Ascending aorta (tissue), 2 donors: ENCODE measurements at regions not wholly inside any gene's neighbourhood (a gene's known extent, or its start where the extent isn't known, plus 50 kb on each side); places are given as distances from the start of the nearest gene placed in this dataset.

Source experiments
- DNase-seq, 2 donors: peaks; one replicate each; pipeline ENCODE4 v3.0.0-alpha.2; 2019; ENCODE audit warnings: low spot score in 2 of 2
- H3K27ac ChIP-seq, 2 donors: fragments of 200-600 bp; sonication (generic); one replicate each; pipeline ENCODE4 v1.5.1; 2016 to 2017; ENCODE audit warnings: mild to moderate bottlenecking in 1 of 2
- H3K27me3 ChIP-seq: fragments of 200-600 bp; sonication (generic); one replicate; pipeline ENCODE4 v1.5.1; 2017
- H3K36me3 ChIP-seq, 2 donors: fragments of 200-600 bp; sonication (generic); one replicate each; pipeline ENCODE4 v1.5.1; 2016
- H3K4me1 ChIP-seq, 2 donors: fragments of 200-600 bp; sonication (generic); one replicate each; pipeline ENCODE4 v1.5.1; 2016 to 2017; ENCODE audit warnings: mild to moderate bottlenecking in 1 of 2
- H3K4me3 ChIP-seq, 2 donors: fragments of 200-600 bp; sonication (generic); one replicate each; pipeline ENCODE4 v1.5.1; 2016 to 2017; ENCODE audit warnings: mild to moderate bottlenecking in 1 of 2
- H3K9me3 ChIP-seq, 2 donors: fragments of 200-600 bp; sonication (generic); one replicate each; pipeline ENCODE4 v1.5.1; 2016
- intact Hi-C: fragments of 100-400 bp; cut with DNase I; formaldehyde crosslinking; loops from one replicate; pipeline ENCODE4 v1.15.1; 2023
- TF ChIP-seq, protein P1 (sequence below), 3 experiments: fragments of 200-600 bp in 2 of 3; fragments of 450-650 bp in 1 of 3; sonication (generic) in 2 of 3; IDR thresholded peaks; one replicate each; pipeline ENCODE4 v1.5.1; 2016 to 2019; ENCODE audit warnings: antibody characterized with exemption in 3 of 3, mild to moderate bottlenecking in 1 of 3, moderate library complexity in 1 of 3

DNA sequence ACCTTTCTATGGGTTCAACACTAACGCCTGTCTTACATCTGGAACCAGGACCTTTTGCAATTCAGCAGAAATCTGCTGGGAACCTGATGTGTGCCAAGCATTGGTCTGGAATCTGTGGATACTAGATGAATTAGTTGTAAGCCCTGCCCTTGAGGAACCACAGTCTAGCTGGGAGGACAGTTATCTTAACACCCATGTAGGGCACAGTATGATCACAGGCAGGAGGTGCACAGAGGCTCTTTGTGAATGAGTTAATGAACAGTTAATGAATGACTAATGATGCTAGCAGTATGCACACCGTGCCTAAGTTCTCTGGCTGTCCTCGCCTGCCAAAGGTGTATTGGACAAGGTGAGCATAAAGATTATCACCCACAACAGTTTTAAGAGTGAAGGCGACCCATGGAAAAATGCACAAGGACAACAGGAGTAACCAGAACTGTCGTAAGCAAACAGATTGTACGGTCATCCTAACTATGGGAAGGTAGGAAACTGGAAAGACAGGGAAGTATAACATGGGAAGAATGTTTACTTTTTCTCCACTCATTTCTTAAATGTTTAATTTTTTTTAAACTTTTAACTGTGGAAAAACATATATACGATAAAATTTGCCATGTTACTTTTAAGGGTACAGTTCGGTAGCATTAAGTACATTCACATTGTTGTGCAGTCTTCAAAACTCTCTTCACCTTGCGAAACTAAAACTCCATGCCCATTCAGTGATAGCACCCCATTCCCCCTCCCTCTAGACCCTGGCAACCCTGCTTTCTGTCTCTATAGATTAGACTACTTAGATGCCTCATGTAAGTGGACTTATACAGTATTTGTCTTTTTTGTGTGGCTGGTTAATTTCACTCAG, 139.9 kb downstream of the CXCL12 start:
- DNase-seq: no peak
- TF ChIP-seq, protein P1, sequence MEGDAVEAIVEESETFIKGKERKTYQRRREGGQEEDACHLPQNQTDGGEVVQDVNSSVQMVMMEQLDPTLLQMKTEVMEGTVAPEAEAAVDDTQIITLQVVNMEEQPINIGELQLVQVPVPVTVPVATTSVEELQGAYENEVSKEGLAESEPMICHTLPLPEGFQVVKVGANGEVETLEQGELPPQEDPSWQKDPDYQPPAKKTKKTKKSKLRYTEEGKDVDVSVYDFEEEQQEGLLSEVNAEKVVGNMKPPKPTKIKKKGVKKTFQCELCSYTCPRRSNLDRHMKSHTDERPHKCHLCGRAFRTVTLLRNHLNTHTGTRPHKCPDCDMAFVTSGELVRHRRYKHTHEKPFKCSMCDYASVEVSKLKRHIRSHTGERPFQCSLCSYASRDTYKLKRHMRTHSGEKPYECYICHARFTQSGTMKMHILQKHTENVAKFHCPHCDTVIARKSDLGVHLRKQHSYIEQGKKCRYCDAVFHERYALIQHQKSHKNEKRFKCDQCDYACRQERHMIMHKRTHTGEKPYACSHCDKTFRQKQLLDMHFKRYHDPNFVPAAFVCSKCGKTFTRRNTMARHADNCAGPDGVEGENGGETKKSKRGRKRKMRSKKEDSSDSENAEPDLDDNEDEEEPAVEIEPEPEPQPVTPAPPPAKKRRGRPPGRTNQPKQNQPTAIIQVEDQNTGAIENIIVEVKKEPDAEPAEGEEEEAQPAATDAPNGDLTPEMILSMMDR (IDR thresholded peaks at IDR 0.05): no peak
- H3K36me3 ChIP-seq: no peaks in the 10 kb centered on the region
- H3K4me1 ChIP-seq: no peaks in the 10 kb centered on the region
- intact Hi-C loops: no loop called here
- H3K9me3 ChIP-seq: no peaks in the 10 kb centered on the region
- no peak overlapping the region for H3K4me3 ChIP-seq
- no peak overlapping the region for H3K27ac ChIP-seq
- no peaks in the 10 kb centered on the region for H3K27me3 ChIP-seq

DNA sequence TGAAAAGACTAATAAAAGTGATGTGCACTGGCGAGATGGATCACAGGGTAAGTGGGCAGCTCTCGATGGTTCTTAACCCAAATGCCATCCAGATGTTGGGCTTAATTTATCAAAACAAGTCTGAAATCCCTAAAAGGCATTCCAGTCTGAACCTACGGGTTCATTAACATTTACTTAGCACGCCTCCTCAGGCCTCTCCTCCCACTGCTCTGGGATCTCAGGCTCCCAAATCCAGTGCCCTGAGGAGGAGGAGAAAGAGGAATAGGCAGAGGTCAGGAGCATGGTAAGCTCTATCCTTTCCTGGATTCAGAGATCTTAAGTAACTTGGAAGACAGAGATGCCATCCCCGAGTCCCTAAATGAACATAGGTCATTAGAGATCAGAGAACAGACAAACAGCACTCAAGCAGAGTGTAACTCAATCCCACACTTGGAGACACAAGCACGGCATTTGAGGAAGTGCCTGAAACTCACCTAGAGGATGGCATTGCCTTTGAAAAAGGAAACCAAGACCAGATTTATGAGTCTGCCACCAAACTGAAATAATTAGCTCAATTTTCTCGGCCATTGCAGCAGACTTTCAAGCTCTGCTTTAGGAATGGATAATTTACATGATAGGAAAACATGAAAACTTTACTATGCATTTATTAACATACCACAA, 140.9 kb downstream of the CXCL12 start:
- TF ChIP-seq, protein P1 (IDR thresholded peaks at IDR 0.05): no peak
- no peak for DNase-seq
- Histone ChIP-seq H3K36me3 (no peaks in the 10 kb centered on the region), H3K4me1 (no peaks in the 10 kb centered on the region), H3K27ac (no peak overlapping the region), H3K27me3 (no peaks in the 10 kb centered on the region), H3K9me3 (no peaks in the 10 kb centered on the region), H3K4me3 (no peak overlapping the region)
- intact Hi-C loops: no loop called here

DNA sequence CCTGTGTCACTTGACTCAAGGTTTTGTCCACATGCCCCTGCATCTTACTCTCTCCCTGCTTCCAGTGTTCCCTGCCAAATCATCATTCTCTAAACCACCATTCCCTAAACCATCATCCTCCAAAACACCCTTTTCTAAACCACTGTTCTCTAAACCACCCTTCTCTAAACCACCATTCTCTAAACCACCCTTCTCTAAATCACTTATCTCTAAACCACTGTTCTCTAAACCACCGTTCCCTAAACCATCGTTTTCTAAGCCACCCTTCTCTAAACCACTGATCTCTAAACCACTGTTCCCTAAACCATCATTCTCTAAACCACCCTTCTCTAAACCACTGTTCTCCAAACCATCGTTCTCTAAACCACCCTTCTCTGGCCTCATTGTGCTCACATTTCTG, 142.1 kb downstream of the CXCL12 start:
- TF ChIP-seq, protein P1 (IDR thresholded peaks at IDR 0.05): no peak
- no peaks in the 10 kb centered on the region for H3K9me3 ChIP-seq
- DNase-seq: no peak
- H3K27ac ChIP-seq: no peak overlapping the region
- H3K4me1 ChIP-seq: no peaks in the 10 kb centered on the region
- no peaks in the 10 kb centered on the region for H3K36me3 ChIP-seq
- intact Hi-C loops: no loop called here
- no peak overlapping the region for H3K4me3 ChIP-seq
- H3K27me3 ChIP-seq: no peaks in the 10 kb centered on the region

DNA sequence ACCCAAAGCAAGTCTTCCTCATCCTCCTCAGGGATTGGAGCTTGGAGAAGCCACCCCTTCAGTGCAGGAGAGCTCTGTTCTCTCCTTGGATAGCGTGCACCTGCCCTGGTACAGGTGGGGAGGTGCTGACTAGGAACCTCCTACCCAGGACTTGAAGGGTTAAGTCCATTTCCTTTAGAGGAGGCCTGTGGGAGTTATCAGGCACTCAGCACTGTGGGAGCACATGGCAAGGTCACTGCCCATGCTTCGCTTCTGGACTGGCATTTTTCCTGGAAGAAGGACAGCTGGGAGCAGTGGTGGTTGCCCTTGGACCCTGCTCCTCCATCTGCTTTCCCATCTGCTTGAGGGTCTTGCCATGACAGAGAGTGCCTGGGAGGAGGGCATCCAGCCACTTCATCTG, 142.8 kb downstream of the CXCL12 start:
- Histone ChIP-seq H3K9me3 (no peaks in the 10 kb centered on the region), H3K4me1 (no peaks in the 10 kb centered on the region), H3K36me3 (no peaks in the 10 kb centered on the region), H3K27me3 (no peaks in the 10 kb centered on the region), H3K4me3 (no peak overlapping the region), H3K27ac (no peak overlapping the region)
- intact Hi-C loops: no loop called here
- TF ChIP-seq, protein P1 (IDR thresholded peaks at IDR 0.05): no peak
- DNase-seq: no peak

DNA sequence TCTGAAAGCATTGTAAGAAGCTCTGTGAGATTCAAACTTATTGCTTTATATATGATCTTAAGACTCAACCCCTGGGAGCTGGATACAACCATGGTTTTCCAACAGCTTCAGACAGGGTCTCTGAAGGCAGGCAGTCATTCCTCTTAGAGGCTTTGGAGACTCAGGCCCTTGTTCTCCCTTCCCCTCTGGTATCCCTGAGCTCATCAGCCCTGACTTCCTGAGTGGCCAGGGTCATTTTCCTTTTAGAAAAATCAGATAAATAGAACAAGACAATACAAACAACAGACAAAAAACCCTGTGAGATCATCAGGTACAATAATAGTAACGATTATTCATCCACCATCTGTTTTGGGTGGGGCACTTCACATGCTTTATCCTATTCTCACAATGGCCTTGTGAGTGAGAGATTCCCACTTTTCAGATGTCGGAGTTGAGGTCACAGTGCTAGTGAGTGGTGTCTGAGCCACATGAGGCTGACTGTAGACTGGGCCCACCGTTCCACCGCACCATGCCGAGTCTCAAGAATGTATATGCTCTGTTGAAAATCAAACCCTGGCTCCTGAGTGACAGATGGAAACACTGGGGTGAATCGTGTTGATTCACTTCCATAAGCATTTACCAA, 144.2 kb downstream of the CXCL12 start:
- intact Hi-C loops: no loop called here
- H3K36me3 ChIP-seq: no peaks in the 10 kb centered on the region
- no peaks in the 10 kb centered on the region for H3K9me3 ChIP-seq
- TF ChIP-seq, protein P1 (IDR thresholded peaks at IDR 0.05): no peak
- no peak overlapping the region for H3K4me3 ChIP-seq
- DNase-seq: no peak
- H3K4me1 ChIP-seq: no peaks in the 10 kb centered on the region
- no peak overlapping the region for H3K27ac ChIP-seq
- H3K27me3 ChIP-seq: no peaks in the 10 kb centered on the region
